Adrenal gland (tissue), 9 donors: ENCODE measurements at regions not wholly inside any gene's neighbourhood (a gene's known extent, or its start where the extent isn't known, plus 50 kb on each side); places are given as distances from the start of the nearest gene placed in this dataset.
A peak's percentile ranks its signal among the peaks of the same experiment; 100 is the strongest.

ENCODE experiments used
- DNase-seq, 7 donors: peaks; one replicate each; pipeline ENCODE4 v3.0.0-alpha.2; 2019 to 2020
- H3K27ac ChIP-seq, 5 donors: fragments of 200-600 bp; sonication (generic) in 4 of 5; 1 replicate in 3 of 5; 2 replicates in 2 of 5; pipeline versions ENCODE4 v1.5.1 to v1.8.0; 2016 to 2020; ENCODE audit warnings: mild to moderate bottlenecking in 1 of 5
- H3K27me3 ChIP-seq: fragments of 200-600 bp; 2 replicates; pipeline ENCODE4 v1.8.0; 2021
- H3K36me3 ChIP-seq, 2 donors: fragments of 200-600 bp; replicated peaks in 1 of 2; 1 replicate in 1 of 2; 2 replicates in 1 of 2; pipeline versions ENCODE4 v1.5.1 to v1.8.0; 2018 to 2022
- H3K4me1 ChIP-seq, 2 donors: fragments of 200-600 bp; replicated peaks in 1 of 2; 1 replicate in 1 of 2; 2 replicates in 1 of 2; pipeline versions ENCODE4 v1.5.1 to v1.8.0; 2018 to 2021
- H3K4me3 ChIP-seq, 4 donors: fragments of 200-600 bp; sonication (generic) in 3 of 4; one replicate each; pipeline ENCODE4 v1.5.1; 2016 to 2018
- H3K9me3 ChIP-seq, 3 donors: fragments of 200-600 bp; sonication (generic) in 1 of 3; replicated peaks in 1 of 3; 1 replicate in 2 of 3; 2 replicates in 1 of 3; pipeline versions ENCODE4 v1.5.1 to v1.8.0; 2016 to 2021
- POLR2A ChIP-seq, 2 donors: fragments of 450-650 bp; IDR thresholded peaks; one replicate each; pipeline ENCODE4 v1.6.1; 2017; ENCODE audit warnings: antibody characterized with exemption in 2 of 2, mild to moderate bottlenecking in 2 of 2, moderate library complexity in 1 of 2
- WGBS, 4 donors: extraction: QIAGEN DNeasy Blood & Tissue Kit in 2 of 4; methylation state at CpG; one replicate each; pipeline versions ENCODE4 v1.1.5 to v1.1.7; 2013 to 2017; 5-methylcytosine and 5-hydroxymethylcytosine counted together
- intact Hi-C, 2 donors: fragments of 100-400 bp; cut with DNase I; formaldehyde crosslinking; loops; one replicate each; pipeline versions ENCODE4 v1.14.1 to v1.15.0; 2022 to 2023
- TF ChIP-seq, protein P1 (sequence below), 6 experiments: fragments of 450-650 bp in 4 of 6; fragments of 200-600 bp in 2 of 6; sonication (generic) in 1 of 6; IDR thresholded peaks; 1 replicate in 5 of 6; 2 replicates in 1 of 6; pipeline versions ENCODE4 v1.5.1 to v1.8.0; 2016 to 2021; ENCODE audit warnings: antibody characterized with exemption in 6 of 6, mild to moderate bottlenecking in 2 of 6, moderate library complexity in 1 of 6
- donor health status: healthy with polysubstance abuse.
- donor health status: Bipolar disorder and iron deficiency.
- donor health status: DM: yes; HTN: yes; CAD: no.
- donor health status: DM: no; HTN: no; CAD: no.
- donor health status: DM: no; HTN: no; CAD: no.

DNA sequence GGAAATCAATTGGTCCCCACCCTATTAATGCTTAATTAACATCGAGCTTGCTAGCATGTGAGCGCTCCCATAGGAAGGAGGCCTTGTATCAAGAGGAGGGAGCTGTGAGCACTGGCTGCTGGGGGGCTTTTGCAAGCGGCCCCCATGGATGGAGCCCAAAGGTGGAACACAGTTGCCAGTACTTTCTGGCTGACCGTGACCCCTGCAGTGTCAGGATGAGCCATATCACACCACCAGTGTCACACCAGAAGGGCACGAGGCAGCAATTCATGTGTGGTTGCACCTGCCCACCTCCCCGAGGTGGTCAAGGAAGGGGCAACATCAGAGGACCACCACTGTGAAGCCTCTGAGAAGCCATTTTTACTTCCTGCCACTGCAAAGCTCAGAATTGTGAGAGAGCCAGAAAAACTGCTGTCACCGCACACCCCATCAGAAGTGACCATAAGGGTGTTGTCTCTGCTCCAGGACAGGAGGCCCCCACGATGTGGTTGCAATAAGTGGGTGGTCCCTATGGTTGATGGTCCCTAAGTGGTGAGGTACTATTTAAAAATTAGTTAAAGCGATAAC, 99.8 kb upstream of the RAB6C start:
- Histone ChIP-seq H3K9me3 (no peaks in the 10 kb centered on the region), H3K27ac (no peak overlapping the region), H3K4me1 (peaks cover 0 to 6% of the 10 kb centered on the region in 2 donors), H3K4me3 (no peak overlapping the region), H3K36me3 (no peaks in the 10 kb centered on the region), H3K27me3 (no peaks in the 10 kb centered on the region)
- intact Hi-C loops = no loop called here
- 91 to 94% (median 91%) methylated on average over 8 to 9 of the region's 9 CpGs for WGBS, 4 donors
- peak in 1 of 7 donors; percentile 41 for DNase-seq
- TF ChIP-seq, protein P1, sequence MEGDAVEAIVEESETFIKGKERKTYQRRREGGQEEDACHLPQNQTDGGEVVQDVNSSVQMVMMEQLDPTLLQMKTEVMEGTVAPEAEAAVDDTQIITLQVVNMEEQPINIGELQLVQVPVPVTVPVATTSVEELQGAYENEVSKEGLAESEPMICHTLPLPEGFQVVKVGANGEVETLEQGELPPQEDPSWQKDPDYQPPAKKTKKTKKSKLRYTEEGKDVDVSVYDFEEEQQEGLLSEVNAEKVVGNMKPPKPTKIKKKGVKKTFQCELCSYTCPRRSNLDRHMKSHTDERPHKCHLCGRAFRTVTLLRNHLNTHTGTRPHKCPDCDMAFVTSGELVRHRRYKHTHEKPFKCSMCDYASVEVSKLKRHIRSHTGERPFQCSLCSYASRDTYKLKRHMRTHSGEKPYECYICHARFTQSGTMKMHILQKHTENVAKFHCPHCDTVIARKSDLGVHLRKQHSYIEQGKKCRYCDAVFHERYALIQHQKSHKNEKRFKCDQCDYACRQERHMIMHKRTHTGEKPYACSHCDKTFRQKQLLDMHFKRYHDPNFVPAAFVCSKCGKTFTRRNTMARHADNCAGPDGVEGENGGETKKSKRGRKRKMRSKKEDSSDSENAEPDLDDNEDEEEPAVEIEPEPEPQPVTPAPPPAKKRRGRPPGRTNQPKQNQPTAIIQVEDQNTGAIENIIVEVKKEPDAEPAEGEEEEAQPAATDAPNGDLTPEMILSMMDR (IDR thresholded peaks at IDR 0.05) = no peak
- TF ChIP-seq POLR2A (IDR thresholded peaks at IDR 0.05) = no peak

DNA sequence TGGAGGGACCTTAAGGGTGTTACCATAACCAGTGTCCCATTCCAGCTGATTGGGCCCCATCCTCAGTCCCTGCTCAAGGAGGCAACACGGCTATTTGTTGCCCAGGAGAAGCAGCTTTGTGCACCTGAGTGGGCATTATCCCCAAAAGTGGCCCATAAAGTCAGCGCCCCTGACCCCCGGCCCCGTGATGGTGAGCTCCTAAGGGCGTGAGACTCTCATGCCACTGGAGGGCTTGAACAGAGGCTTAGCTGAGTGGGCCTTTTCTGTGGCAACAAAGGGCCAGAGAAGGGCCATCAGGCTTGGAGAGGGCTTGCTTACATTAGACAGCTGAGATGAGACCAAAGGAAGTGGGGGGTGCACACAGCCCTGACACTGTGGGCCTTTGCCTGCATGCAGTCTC, 99.2 kb upstream of the RAB6C start:
- peak in 1 of 7 donors; percentile 41 for DNase-seq
- Histone ChIP-seq H3K9me3 (no peaks in the 10 kb centered on the region), H3K4me1 (peaks cover 0 to 6% of the 10 kb centered on the region in 2 donors), H3K27me3 (no peaks in the 10 kb centered on the region), H3K36me3 (no peaks in the 10 kb centered on the region), H3K27ac (no peak overlapping the region), H3K4me3 (no peak overlapping the region)
- intact Hi-C loops = no loop called here
- WGBS, 4 donors = 94 to 100% (median 98%) methylated on average over 5 of the region's 5 CpGs
- TF ChIP-seq, protein P1 (IDR thresholded peaks at IDR 0.05) = no peak
- TF ChIP-seq POLR2A (IDR thresholded peaks at IDR 0.05) = no peak

DNA sequence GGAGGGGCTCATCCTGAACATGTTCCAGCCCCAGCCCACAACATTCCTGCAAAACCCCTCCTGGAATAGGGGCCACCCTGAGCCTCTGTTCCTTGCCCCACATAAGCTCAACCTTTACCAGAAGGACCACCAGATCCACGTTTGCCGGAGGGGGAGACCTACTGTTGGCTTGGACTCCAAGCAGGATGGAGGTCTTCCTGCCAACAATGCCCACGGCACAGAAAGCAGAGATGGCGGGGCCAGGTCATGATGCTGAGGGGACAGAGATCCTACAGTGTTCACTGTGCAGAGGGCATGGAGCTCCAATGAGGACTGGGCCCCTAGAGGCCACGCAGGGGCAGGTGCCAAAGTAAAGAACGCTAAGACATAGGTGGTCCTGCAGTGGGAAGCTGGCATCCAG, 98.5 kb upstream of the RAB6C start:
- H3K9me3 ChIP-seq = no peaks in the 10 kb centered on the region
- H3K27me3 ChIP-seq = no peaks in the 10 kb centered on the region
- no peak overlapping the region for H3K4me3 ChIP-seq
- DNase-seq = peak in 1 of 7 donors; percentile 34
- no peak overlapping the region for H3K27ac ChIP-seq
- WGBS, 4 donors = 91 to 98% (median 94%) methylated on average over 6 of the region's 6 CpGs
- TF ChIP-seq, protein P1 (IDR thresholded peaks at IDR 0.05) = no peak
- no peak for TF ChIP-seq POLR2A (IDR thresholded peaks at IDR 0.05)
- intact Hi-C loops = no loop called here
- no peaks in the 10 kb centered on the region for H3K36me3 ChIP-seq
- H3K4me1 ChIP-seq = peaks cover 0 to 6% of the 10 kb centered on the region in 2 donors

DNA sequence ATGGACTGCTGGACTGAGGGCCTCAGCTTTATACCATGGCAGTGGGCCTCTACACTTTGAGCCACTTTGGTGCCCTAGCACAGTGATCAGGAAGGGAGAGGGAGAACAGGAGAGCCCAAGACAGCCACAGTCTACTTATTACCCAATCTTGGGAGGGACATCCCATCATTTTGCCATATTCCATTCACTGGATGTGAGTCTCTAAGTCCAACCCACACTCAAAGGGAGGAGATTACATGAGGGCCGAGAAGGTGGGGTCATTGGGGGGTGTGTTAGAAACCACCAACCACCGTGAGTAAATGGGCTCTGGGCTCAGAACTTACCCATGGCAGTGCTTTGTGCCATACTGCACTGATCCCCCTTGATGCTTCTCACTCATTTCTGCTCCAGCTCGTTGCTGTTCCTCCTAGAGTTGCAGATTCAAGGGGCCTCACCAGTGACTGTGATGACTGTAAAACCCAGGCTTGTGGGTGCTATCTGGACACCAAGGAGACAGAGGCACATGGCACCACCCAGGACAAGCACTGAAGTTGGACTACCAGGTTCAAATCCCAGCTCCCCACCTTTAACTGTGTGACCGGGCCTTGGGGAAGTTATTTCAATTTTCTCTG, 97.6 kb upstream of the RAB6C start:
- peak in 1 of 7 donors; percentile 25 for DNase-seq
- TF ChIP-seq, protein P1 (IDR thresholded peaks at IDR 0.05) = no peak
- TF ChIP-seq POLR2A (IDR thresholded peaks at IDR 0.05) = no peak
- Histone ChIP-seq H3K9me3 (no peaks in the 10 kb centered on the region), H3K4me3 (no peak overlapping the region), H3K27me3 (no peaks in the 10 kb centered on the region), H3K4me1 (peaks cover 0 to under 1% of the 10 kb centered on the region in 2 donors), H3K27ac (no peak overlapping the region), H3K36me3 (no peaks in the 10 kb centered on the region)
- 79 to 88% (median 84%) methylated on average over 4 of the region's 4 CpGs for WGBS, 4 donors
- intact Hi-C loops = no loop called here
